KMS-11 (cell line): ENCODE measurements at regions not wholly inside any gene's neighbourhood (a gene's known extent, or its start where the extent isn't known, plus 50 kb on each side); places are given as distances from the start of the nearest gene placed in this dataset.

Experiments used
- H2AFZ ChIP-seq: fragments of 200-600 bp; sonication (generic); 2 replicates; pipeline ENCODE4 v1.6.1; 2016; ENCODE audit warnings: antibody characterized with exemption, mixed run types, low read depth
- H3K27ac ChIP-seq: fragments of 200-600 bp; sonication (generic); 2 replicates; pipeline ENCODE4 v1.6.1; 2016; ENCODE audit warnings: mild to moderate bottlenecking, mixed run types
- H3K27me3 ChIP-seq: fragments of 200-600 bp; sonication (generic); 2 replicates; pipeline ENCODE4 v1.6.1; 2017; ENCODE audit warnings: mild to moderate bottlenecking, low read depth, mixed run types, moderate library complexity; ENCODE audit not compliant: insufficient read depth
- H3K36me3 ChIP-seq: fragments of 200-600 bp; sonication (generic); 2 replicates; pipeline ENCODE4 v1.6.1; 2017; ENCODE audit warnings: mild to moderate bottlenecking, mixed run types; ENCODE audit not compliant: insufficient read depth
- H3K4me1 ChIP-seq: fragments of 200-600 bp; sonication (generic); 2 replicates; pipeline ENCODE4 v1.6.1; 2016; ENCODE audit warnings: mild to moderate bottlenecking, low read depth, mixed run types; ENCODE audit not compliant: poor library complexity, severe bottlenecking
- H3K4me2 ChIP-seq: fragments of 200-600 bp; sonication (generic); 2 replicates; pipeline ENCODE4 v1.7.0; 2016; ENCODE audit warnings: mild to moderate bottlenecking, mixed run types
- H3K4me3 ChIP-seq: fragments of 200-600 bp; sonication (generic); IDR thresholded peaks from 2 replicates; pipeline ENCODE4 v1.6.1; 2017; ENCODE audit warnings: low read depth, low read length, mixed read lengths; ENCODE audit not compliant: insufficient read depth
- H3K79me2 ChIP-seq: fragments of 200-600 bp; sonication (generic); 2 replicates; pipeline ENCODE4 v1.6.1; 2016; ENCODE audit warnings: low read depth, mixed run types; ENCODE audit not compliant: insufficient read depth
- H3K9ac ChIP-seq: fragments of 200-600 bp; sonication (generic); 2 replicates; pipeline ENCODE4 v1.6.1; 2016; ENCODE audit warnings: mild to moderate bottlenecking, mixed run types
- H4K20me1 ChIP-seq: fragments of 200-600 bp; sonication (generic); 2 replicates; pipeline ENCODE4 v1.6.1; 2016; ENCODE audit warnings: mild to moderate bottlenecking, mixed run types; ENCODE audit not compliant: insufficient read depth
- TF ChIP-seq, protein P1 (sequence below): fragments of 200-600 bp; sonication (generic); conservative IDR thresholded peaks from 2 replicates; pipeline ENCODE4 v1.6.1; 2017; ENCODE audit warnings: low read depth, mild to moderate bottlenecking, antibody characterized with exemption, low read length, moderate library complexity, mixed read lengths

DNA sequence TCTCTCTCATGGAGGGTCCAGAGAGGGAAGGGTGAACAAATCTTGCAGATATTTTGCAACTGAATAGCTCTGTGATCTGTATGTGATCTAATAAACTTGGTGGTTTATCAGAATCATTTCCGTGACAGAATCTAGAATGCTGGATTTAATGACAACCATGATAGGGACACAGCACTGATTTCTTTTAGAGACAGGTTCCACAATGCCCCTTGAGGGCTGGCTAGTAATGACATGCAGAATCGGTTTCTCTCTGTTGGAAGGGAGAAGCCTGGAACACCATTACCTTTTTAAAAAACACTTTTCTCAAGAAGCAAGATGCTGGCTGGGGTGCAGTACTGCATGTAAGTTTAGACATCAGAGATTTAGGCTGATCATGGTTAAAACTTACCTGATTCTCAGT lies 313.4 kb downstream of the CDH26 start:
- Histone ChIP-seq H3K4me1 (no peaks in the 10 kb centered on the region), H3K4me3 (no peak overlapping the region), H2AFZ (no peak overlapping the region), H4K20me1 (no peaks in the 10 kb centered on the region), H3K27ac (no peak overlapping the region), H3K79me2 (no peaks in the 10 kb centered on the region), H3K9ac (no peak overlapping the region), H3K4me2 (no peak overlapping the region), H3K36me3 (no peaks in the 10 kb centered on the region), H3K27me3 (no peaks in the 10 kb centered on the region)
- TF ChIP-seq, protein P1, sequence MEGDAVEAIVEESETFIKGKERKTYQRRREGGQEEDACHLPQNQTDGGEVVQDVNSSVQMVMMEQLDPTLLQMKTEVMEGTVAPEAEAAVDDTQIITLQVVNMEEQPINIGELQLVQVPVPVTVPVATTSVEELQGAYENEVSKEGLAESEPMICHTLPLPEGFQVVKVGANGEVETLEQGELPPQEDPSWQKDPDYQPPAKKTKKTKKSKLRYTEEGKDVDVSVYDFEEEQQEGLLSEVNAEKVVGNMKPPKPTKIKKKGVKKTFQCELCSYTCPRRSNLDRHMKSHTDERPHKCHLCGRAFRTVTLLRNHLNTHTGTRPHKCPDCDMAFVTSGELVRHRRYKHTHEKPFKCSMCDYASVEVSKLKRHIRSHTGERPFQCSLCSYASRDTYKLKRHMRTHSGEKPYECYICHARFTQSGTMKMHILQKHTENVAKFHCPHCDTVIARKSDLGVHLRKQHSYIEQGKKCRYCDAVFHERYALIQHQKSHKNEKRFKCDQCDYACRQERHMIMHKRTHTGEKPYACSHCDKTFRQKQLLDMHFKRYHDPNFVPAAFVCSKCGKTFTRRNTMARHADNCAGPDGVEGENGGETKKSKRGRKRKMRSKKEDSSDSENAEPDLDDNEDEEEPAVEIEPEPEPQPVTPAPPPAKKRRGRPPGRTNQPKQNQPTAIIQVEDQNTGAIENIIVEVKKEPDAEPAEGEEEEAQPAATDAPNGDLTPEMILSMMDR: peak; percentile 26; the same call in 1 of the 2 replicates

DNA sequence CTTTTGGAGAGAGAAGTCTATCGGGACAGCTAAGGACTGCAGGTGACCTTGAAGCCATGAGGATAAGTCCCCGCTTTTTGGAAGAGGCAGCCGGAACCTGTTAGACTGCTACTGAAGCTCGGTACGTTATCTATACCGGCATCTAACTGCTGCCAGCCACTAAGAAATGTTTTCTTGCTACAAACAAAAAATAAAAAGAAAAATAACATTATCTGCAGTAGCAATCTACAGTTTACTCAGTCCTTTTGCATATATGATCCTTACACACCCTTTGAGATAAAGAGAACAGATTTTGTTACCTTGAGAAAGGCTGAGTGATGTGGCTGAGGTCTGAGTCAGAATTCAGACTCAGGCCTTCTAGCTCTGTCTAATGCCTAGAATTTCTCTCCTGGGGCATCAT lies 314.6 kb downstream of the CDH26 start:
- TF ChIP-seq, protein P1: no peak
- H3K4me3 ChIP-seq: no peak overlapping the region
- no peaks in the 10 kb centered on the region for H3K27me3 ChIP-seq
- H3K79me2 ChIP-seq: no peaks in the 10 kb centered on the region
- no peaks in the 10 kb centered on the region for H3K36me3 ChIP-seq
- no peak overlapping the region for H3K4me2 ChIP-seq
- H3K4me1 ChIP-seq: no peaks in the 10 kb centered on the region
- H3K27ac ChIP-seq: no peak overlapping the region
- no peak overlapping the region for H3K9ac ChIP-seq
- no peaks in the 10 kb centered on the region for H4K20me1 ChIP-seq
- H2AFZ ChIP-seq: no peak overlapping the region

DNA sequence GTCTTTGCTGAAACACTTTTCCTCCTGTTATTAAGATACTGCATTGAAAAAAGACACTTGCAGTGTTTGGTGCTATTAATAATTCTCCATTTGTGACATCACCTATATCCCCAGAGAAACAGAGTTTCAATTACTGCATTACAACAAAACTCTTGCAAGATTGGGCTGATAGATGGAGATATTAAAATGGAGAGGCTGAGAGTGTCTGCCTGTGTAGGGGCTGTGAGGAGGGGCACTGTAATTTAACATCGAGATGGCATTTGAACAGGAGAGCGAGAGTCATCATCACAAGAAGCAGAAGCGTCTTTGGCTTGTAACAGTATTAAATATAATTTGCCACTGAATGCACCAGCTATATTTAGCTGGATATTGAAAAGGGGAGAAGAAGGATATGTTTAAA lies 316.5 kb downstream of the CDH26 start:
- no peaks in the 10 kb centered on the region for H3K79me2 ChIP-seq

DNA sequence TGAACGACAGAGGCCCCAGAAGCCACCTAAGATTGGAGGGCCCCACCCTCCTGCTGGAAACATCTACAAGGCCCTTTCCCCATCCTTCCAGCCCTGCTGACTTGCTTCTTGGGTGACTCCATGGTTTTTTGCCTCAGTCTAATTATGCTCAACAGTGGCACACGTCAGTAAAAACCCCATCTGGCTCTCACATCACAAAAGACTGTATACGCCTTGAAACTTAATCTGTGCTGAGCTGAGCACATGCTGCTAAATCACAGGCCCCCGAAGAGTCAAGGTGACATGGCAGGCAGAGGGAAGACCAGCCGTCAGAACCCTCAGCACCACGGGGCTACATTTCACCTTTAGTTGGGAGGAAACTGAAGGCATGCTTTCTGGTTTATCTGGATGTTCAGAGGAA lies 323.1 kb downstream of the CDH26 start:
- no peak overlapping the region for H3K9ac ChIP-seq
- H3K27me3 ChIP-seq: no peaks in the 10 kb centered on the region
- H2AFZ ChIP-seq: no peak overlapping the region
- H3K4me2 ChIP-seq: no peak overlapping the region
- H3K79me2 ChIP-seq: no peaks in the 10 kb centered on the region
- H3K4me1 ChIP-seq: no peaks in the 10 kb centered on the region
- H3K36me3 ChIP-seq: no peaks in the 10 kb centered on the region
- H3K27ac ChIP-seq: no peak overlapping the region
- H3K4me3 ChIP-seq: no peak overlapping the region
- TF ChIP-seq, protein P1: no peak
- H4K20me1 ChIP-seq: no peaks in the 10 kb centered on the region

More for the DNA sequence above, 316.5 kb downstream of the CDH26 start:
- H3K4me3 ChIP-seq: no peak overlapping the region
- H3K27ac ChIP-seq: no peak overlapping the region
- H3K4me1 ChIP-seq: no peaks in the 10 kb centered on the region
- H3K9ac ChIP-seq: no peak overlapping the region
- no peaks in the 10 kb centered on the region for H3K27me3 ChIP-seq
- H3K4me2 ChIP-seq: no peak overlapping the region
- TF ChIP-seq, protein P1: no peak
- H4K20me1 ChIP-seq: no peaks in the 10 kb centered on the region
- H2AFZ ChIP-seq: no peak overlapping the region
- no peaks in the 10 kb centered on the region for H3K36me3 ChIP-seq
